ENCODE measurements at regions not wholly inside any gene's neighbourhood (a gene's known extent, or its start where the extent isn't known, plus 50 kb on each side); places are given as distances from the start of the nearest gene placed in this dataset.
A peak's percentile ranks its signal among the peaks of the same experiment; 100 is the strongest.
"Not testable (repeated sequence)": the region's sequence is repeated elsewhere in the genome, so short reads cannot be mapped to it uniquely, and the experiment has no call there.

DNA sequence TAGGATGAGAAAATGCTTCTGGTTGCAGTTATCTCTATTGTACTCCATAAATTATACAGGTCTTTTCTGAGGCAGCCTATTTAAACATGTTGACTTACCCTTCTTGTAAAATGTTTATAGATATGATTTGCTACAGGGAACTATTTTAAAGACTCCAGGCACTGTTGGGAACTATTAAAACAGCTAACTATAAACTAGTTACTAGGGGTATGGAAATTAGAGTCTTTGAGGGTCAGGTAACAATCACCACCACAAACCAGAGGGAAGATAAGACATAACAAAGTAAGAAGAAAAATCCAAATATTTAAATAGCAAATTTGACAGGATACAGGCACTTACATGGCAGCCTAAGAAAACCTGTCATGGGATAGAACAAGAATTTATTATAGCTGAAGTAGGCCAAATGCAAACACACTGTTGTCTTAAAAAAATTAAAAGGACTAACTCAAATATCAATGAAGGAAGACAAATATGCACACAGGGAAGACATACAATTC lies 251.0 kb upstream of the CWC22 start:
- DNase-seq: no peak

- DNase-seq: no peak
Observed at GRCh38 chr2:180257247-180257646, 250.2 kb upstream of the CWC22 start.

GRCh38 chr2:180255981-180256380 lies 248.9 kb upstream of the CWC22 start:
- no peak for DNase-seq

- no peak for DNase-seq
Observed at GRCh38 chr2:180254872-180255271, 247.8 kb upstream of the CWC22 start.

DNA sequence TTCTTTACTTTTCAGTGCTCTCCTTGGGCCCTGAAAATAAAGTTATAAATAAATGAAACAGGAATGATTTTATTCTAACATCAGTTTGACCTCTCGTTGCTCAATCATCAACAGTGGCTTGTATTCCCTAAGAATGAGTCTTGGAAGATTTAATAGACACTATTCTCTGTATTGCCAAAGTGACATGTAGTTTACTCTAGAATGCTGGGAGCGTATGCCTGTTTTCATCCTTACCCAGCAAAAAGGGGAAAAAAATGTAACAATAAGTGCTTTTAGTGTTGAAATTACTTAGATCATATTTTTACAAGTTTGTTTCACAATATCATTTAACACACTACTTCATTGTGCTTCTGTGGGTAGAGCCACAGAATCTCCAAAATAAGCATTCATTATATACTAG lies 240.6 kb upstream of the CWC22 start:
- no peak for DNase-seq

GRCh38 chr2:180246268-180246667 lies 239.2 kb upstream of the CWC22 start:
- DNase-seq: peak; percentile 40

DNA sequence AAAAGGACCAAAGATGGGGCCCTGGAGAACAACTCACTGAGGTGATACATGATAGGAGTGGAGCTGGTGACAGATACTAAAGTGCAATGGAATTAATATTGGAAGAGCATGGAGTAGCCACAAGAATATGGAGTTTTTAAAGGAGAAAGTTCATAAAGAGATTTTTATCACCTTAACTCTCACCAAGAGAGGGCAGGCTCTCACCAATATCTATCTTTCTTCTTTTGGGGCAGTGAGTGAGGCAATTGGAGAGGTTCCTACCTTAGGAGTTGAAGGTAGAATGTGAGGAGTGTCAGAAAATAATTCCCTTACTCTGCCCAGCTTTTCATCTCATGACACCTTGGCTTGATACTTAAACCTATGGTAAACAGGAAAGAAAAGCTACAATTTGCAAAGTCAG lies 233.7 kb upstream of the CWC22 start:
- no peak for DNase-seq

DNA sequence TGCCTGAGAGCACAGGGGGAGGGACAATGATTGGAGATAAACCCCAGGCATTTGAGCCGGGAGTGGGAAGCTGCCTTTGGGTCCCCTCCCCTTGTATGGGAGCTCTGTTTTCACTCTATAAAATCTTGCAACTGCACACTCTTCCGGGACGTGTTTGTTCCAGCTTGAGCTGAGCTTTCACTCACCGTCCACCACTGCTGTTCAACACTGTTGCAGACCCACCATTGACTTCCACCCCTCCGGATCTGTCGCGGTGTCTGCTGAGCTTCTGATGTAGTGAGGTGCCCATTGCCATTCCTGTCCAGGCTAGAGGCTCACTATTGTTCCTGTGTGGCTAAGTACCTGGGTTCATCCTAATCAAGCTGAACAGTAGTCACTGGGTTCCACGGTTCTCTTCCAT lies 231.6 kb upstream of the CWC22 start:
- DNase-seq: no peak

- DNase-seq: not testable (repeated sequence)
Observed at GRCh38 chr2:180236061-180236460, 229.0 kb upstream of the CWC22 start.

DNA sequence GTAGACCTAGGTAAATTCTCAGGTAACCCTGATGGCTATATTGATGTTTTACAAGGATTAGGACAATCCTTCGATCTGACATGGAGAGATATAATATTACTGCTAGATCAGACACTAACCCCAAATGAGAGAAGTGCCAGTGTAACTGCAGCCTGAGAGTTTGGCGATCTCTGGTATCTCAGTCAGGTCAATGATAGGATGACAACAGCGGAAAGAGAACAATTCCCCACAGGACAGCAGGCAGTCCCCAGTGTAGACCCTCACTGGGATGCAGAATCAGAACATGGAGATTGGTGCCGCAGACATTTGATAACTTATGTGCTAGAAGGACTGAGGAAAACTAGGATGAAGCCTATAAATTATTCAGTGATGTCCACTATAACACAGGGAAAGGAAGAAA lies 228.4 kb upstream of the CWC22 start:
- DNase-seq: not testable (repeated sequence)

- not testable (repeated sequence) for DNase-seq
Observed at GRCh38 chr2:180234991-180235390, 227.9 kb upstream of the CWC22 start.

GRCh38 chr2:180231015-180231414 lies 223.9 kb upstream of the CWC22 start:
- no peak for DNase-seq

DNA sequence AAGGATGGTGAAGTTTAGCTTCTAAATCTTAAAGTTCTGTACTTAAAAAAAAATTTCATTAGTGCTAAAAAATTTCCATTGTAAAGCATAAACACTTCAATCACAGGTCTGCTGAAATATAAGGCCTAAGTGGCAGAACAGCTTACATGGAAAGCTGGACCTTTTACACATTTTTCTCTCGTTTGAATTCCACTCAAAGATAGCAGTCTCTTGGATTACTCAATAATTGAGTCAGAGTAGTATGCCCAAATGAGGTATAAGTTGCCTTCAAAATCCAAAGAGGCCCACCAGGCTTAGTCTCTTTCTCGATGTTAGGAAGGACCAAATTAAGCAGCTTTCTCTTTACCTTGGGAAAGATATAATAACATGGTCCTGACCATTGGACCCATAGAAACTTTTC lies 220.4 kb upstream of the CWC22 start:
- no peak for DNase-seq

- DNase-seq: no peak
Observed at GRCh38 chr2:180225118-180225517, 218.0 kb upstream of the CWC22 start.

GRCh38 chr2:180222644-180223043 lies 215.5 kb upstream of the CWC22 start:
- DNase-seq: no peak

DNA sequence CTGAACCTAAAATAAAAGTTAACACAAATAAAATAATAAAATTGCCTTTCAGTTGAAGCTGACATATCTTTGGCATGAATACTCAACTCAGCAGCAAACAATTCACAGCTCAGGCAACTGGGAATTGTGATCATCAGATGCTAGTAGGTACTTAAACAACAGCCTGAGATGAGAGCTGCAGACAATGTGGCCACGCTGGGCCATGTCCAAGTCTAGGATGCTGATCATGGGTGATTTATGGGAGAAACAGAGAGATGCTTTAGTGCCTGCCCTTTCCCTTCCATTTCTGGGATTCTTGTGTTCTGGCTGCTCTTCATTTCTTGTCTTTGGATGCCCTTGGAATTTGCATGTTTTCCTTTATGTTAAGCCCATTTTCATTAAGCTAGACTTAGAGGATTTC lies 212.4 kb upstream of the CWC22 start:
- DNase-seq: no peak

- DNase-seq: no peak
Observed at GRCh38 chr2:180208841-180209240, 201.7 kb upstream of the CWC22 start.

DNA sequence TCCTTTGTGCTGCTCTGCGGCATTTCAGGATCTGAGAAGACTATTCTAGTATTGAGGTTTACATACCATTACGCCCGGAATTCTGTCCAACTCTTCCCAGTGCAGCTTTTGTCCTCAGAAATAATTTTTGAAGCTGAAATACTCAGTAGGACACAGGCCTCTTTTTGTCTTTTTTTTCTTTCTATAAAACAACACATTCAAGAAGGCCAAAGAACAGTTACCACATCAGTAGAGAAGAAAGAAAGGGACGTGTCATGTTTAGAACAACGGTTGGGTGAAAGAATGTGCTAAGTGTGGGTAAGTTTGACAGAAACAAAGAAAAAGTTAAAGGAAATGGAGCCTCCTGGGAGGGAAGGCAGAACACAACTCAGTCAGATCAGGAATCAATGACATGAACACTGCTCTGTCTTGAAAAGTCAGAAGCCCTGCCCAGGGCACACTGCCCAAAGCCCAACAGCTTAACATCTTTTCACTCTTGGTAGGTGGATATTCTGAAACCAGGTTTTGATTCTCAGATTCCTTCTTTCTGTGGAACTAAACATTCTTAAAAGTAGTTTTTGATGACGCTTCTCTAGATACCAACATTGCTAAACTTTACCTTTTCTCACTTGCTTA lies 198.6 kb upstream of the CWC22 start:
- no peak for DNase-seq

DNA sequence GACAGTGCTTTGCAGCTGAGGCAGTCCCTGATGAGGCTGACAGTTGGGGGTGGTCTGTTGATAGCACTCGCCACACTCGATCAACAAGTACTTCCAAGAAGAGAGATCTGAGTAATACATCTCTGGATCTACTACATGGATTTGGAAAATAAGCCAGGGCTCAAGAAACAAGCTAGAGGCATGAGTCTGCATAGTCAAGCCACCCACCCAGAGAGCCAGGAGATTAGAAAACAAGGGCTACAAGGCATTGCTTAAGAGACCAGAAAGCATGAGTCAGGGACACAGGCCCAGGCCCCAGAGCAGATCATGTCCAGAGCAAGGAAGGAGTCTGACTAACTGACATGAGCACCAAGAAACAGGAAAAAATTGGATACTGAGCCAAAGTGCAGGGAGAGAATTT lies 196.9 kb upstream of the CWC22 start:
- DNase-seq: no peak

GRCh38 chr2:180202467-180202951 lies 195.4 kb upstream of the CWC22 start:
- DNase-seq: no peak

DNA sequence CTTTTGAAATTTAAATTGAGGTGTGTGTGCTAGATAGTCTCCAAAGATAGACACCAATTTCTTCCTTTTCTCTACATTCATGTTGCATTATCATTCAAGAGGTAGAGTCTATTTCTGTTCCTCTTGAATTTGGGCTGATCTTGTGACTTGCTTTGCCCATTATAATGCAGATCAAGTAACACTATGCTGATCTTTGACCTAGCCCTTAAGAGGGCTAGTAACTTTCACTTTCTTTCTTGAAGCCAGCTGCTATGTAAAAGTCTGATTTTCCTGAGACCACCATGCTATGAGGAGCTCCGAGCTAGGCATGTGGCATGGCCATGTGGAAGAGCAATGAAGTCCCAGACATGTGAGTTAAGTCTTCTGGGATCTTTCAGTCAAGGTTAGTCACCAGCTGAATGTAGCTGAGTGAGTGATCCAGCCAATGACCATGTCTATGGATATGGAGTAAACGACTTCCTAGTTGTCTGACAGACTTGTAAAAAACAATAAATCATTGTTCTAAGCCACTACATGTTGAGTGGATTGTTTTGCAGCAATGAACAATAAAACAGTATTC lies 189.4 kb upstream of the CWC22 start:
- no peak for DNase-seq

DNA sequence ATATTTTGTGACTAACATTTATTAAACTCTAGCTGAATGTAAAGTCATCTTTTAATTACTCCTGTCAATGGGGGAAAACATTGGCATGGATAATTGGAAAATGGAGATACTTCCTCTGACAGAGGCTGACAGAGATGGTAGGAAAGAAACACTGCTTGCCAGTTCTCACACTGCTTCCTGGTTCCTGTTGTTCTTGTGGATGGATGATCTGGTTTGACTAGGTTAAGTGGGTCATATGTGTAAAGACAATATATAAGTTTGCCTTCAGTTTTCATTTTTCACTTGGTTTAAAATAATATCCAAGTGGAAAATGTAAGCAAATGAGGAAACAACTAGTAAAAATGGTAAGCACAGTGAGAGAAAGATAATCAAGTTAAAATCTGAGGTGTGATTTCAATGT lies 188.8 kb upstream of the CWC22 start:
- DNase-seq: no peak

DNA sequence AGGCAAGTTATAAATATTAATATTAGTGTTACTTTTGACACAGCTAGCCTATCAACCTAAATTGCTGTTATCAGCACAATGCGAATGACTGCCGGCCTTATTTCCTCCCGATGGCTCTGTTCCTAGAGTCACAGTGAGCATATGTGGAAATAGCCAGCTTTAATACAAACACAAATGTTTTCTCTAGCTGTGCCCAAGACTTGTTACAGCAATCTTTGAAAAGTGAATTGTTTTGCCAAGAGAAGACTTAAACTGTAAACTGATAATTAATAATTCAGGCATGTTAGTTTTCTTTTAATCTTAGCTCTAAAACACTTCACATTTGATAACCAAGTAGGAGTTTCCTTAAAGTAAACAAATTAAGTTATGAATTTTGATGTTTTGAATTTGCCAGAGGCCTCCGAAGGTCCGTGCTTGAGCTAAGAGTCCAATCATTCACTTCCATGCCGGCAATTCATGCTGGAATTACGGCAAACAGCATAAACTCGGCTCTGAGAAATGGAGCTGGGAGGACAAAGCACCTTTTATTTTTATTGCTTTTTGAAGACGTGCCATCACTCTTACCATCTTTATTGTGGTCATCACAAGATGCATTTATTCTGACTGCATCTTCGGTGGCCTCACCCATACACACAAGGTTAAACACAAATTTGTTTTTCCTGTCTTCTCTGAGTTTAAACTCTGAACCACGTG lies 184.5 kb upstream of the CWC22 start:
- no peak for DNase-seq

DNA sequence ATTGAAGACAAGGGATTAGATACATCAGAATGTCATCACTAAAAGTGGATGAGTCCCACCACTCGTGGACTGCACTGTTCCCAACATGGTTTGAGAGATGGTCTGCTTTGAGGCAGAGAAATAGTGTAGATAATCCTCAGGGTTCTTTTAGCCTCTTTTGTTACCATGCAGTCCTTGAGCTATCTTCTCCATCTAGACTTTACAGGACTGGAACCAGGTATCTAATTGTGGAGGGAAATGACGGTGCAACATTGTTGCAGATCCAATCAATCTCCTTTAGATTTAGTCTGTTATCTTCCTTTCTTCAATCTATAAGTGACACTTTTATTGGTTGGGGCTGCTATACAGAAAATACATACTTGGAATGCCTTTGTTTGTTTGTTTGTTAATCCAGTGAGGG lies 183.8 kb upstream of the CWC22 start:
- DNase-seq: no peak
